B cell (primary cell): ENCODE measurements at regions not wholly inside any gene's neighbourhood (a gene's known extent, or its start where the extent isn't known, plus 50 kb on each side); places are given as distances from the start of the nearest gene placed in this dataset.

ENCODE experiments used
- ATAC-seq: fragments of 200-7000 bp; cut with Tn5 transposase; one replicate; pipeline ENCODE4 v1.10.0; 2021; ENCODE audit warnings: low read depth, mild to moderate bottlenecking, moderate number of reproducible peaks, moderate library complexity
- CTCF ChIA-PET: fragments of 350-600 bp; sonication (Branson Sonifier 250); formaldehyde crosslinking; loops from one replicate; lab custom pipeline; 2021; ENCODE audit warnings: antibody characterized with exemption, inconsistent platforms; lab: Charles Lee
- POLR2A ChIA-PET: fragments of 350-600 bp; sonication (Branson Sonifier 250); formaldehyde crosslinking; loops from one replicate; lab custom pipeline; 2021; ENCODE audit warnings: antibody characterized with exemption; lab: Charles Lee
- DNase-seq: peaks from one replicate; pipeline ENCODE4 v3.0.0; 2013
- H2AFZ ChIP-seq: 2 replicates; pipeline ENCODE4 v1.6.1; 2012; ENCODE audit warnings: mild to moderate bottlenecking, low read depth, low read length; ENCODE audit not compliant: insufficient read depth, poor library complexity, severe bottlenecking
- H3K27ac ChIP-seq, 2 donors: 1 replicate in 1 of 2; 2 replicates in 1 of 2; pipeline ENCODE4 v1.5.1; 2012 to 2013; ENCODE audit warnings: low read length in 2 of 2, mild to moderate bottlenecking in 2 of 2, moderate library complexity in 1 of 2
- H3K27me3 ChIP-seq, 4 experiments: fragments of 200-600 bp in 1 of 4; sonication (generic) in 1 of 4; replicated peaks in 1 of 4; 1 replicate in 2 of 4; 2 replicates in 2 of 4; pipeline versions ENCODE4 v1.6.1 to v1.7.0; 2013 to 2016; ENCODE audit warnings: low read length in 3 of 4, mild to moderate bottlenecking in 2 of 4, mixed read lengths in 1 of 4, moderate library complexity in 1 of 4; ENCODE audit not compliant: insufficient read depth in 4 of 4, control insufficient read depth in 3 of 4; ENCODE audit errors: control extremely low read depth in 1 of 4
- H3K36me3 ChIP-seq, 2 experiments: replicated peaks in 1 of 2; 1 replicate in 1 of 2; 2 replicates in 1 of 2; pipeline versions ENCODE4 v1.6.1 to v1.7.1; 2013; ENCODE audit warnings: low read length in 1 of 2; ENCODE audit not compliant: insufficient read depth in 2 of 2, control insufficient read depth in 1 of 2; ENCODE audit errors: control extremely low read depth in 1 of 2, extremely low read depth in 1 of 2
- H3K4me1 ChIP-seq, 2 donors: fragments of 200-600 bp in 1 of 2; sonication (generic) in 1 of 2; 1 replicate in 1 of 2; 2 replicates in 1 of 2; pipeline versions ENCODE4 v1.5.1 to v1.6.1; 2013 to 2017; ENCODE audit warnings: low read length in 2 of 2; ENCODE audit not compliant: control insufficient read depth in 2 of 2, insufficient read depth in 2 of 2
- H3K4me2 ChIP-seq: replicated peaks from 2 replicates; pipeline ENCODE3; 2012; ENCODE audit warnings: mild to moderate bottlenecking, low read depth, low read length; ENCODE audit not compliant: poor library complexity, severe bottlenecking
- H3K4me3 ChIP-seq, 5 experiments: fragments of 200-600 bp in 1 of 5; sonication (generic) in 1 of 5; 1 replicate in 3 of 5; 2 replicates in 2 of 5; pipeline versions ENCODE4 v1.5.1 to v1.7.0; 2011 to 2016; ENCODE audit warnings: low read length in 4 of 5, mild to moderate bottlenecking in 4 of 5, low read depth in 2 of 5, control low read depth in 1 of 5, moderate library complexity in 1 of 5; ENCODE audit not compliant: insufficient read depth in 1 of 5; ENCODE audit errors: control extremely low read depth in 1 of 5, extremely low read depth in 1 of 5
- H3K79me2 ChIP-seq: fragments of 200-600 bp; sonication (generic); one replicate; pipeline ENCODE4 v1.6.0; 2016; ENCODE audit warnings: low read length; ENCODE audit not compliant: control insufficient read depth, insufficient read depth
- H3K9ac ChIP-seq: fragments of 200-600 bp; sonication (generic); 2 replicates; pipeline ENCODE4 v1.6.1; 2017; ENCODE audit warnings: mild to moderate bottlenecking, low read length, moderate library complexity
- H3K9me3 ChIP-seq, 3 donors: one replicate each; pipeline versions ENCODE4 v1.6.1 to v1.7.1; 2013; ENCODE audit warnings: low read length in 2 of 3; ENCODE audit not compliant: control insufficient read depth in 2 of 3, insufficient read depth in 1 of 3; ENCODE audit errors: control extremely low read depth in 1 of 3
- H4K20me1 ChIP-seq: 2 replicates; pipeline ENCODE4 v1.6.0; 2012; ENCODE audit warnings: mild to moderate bottlenecking, low read length; ENCODE audit not compliant: insufficient read depth, control insufficient read depth, poor library complexity, severe bottlenecking
- H3K27ac Mint-ChIP-seq: one replicate; pipeline ENCODE4 v1.8.0; 2021; ENCODE audit warnings: mixed read lengths
- H3K27me3 Mint-ChIP-seq: one replicate; pipeline ENCODE4 v1.8.0; 2021; ENCODE audit warnings: mixed read lengths
- H3K4me1 Mint-ChIP-seq: one replicate; pipeline ENCODE4 v1.8.0; 2021; ENCODE audit warnings: mixed read lengths
- H3K4me3 Mint-ChIP-seq: one replicate; pipeline ENCODE4 v1.8.0; 2021; ENCODE audit warnings: mixed read lengths
- H3K9me3 Mint-ChIP-seq: one replicate; pipeline ENCODE4 v1.8.0; 2022; ENCODE audit warnings: mixed read lengths; ENCODE audit not compliant: insufficient read depth
- CTCF ChIP-seq: fragments of 200-600 bp; IDR thresholded peaks from one replicate; pipeline ENCODE4 v1.8.0; 2022; ENCODE audit warnings: antibody characterized with exemption, mild to moderate bottlenecking
- EZH2 ChIP-seq: IDR thresholded peaks from 2 replicates; pipeline ENCODE4 v1.6.1; 2012; ENCODE audit warnings: borderline replicate concordance, low read depth, mild to moderate bottlenecking, moderate library complexity, low read length; ENCODE audit not compliant: insufficient read depth, poor library complexity, severe bottlenecking
- WGBS: methylation state at CpG from one replicate; pipeline ENCODE4 v1.1.5; 2013; ENCODE audit warnings: missing lambda C conversion rate; ENCODE audit not compliant: insufficient coverage; 5-methylcytosine and 5-hydroxymethylcytosine counted together
- intact Hi-C: fragments of 100-400 bp; cut with micrococcal nuclease; formaldehyde crosslinking; loops from one replicate; pipeline ENCODE4 v1.10.0; 2022

GRCh38 chr14:65938738-65939137 lies 526.2 kb downstream of the FUT8 start:
- WGBS = no CpG with 5 or more reads among the region's 2 CpGs
- no peaks in the 10 kb centered on the region for H3K4me1 ChIP-seq
- no peaks in the 10 kb centered on the region for H3K36me3 ChIP-seq
- Mint-ChIP-seq H3K27me3 (peaks cover 32% of the 10 kb centered on the region), H3K4me3 (no peak overlapping the region), H3K9me3 (no peaks in the 10 kb centered on the region), H3K4me1 (no peaks in the 10 kb centered on the region), H3K27ac (no peak overlapping the region)
- POLR2A ChIA-PET = no interaction called here
- intact Hi-C loops = no loop called here
- no peak for TF ChIP-seq CTCF
- TF ChIP-seq EZH2 = no peak
- H3K9ac ChIP-seq = no peak overlapping the region
- no peak overlapping the region for H2AFZ ChIP-seq
- no peaks in the 10 kb centered on the region for H3K9me3 ChIP-seq
- H3K4me2 ChIP-seq = no peak overlapping the region
- ATAC-seq = no peak
- CTCF ChIA-PET = no interaction called here
- peaks cover 0 to 7% (median 0%) of the 10 kb centered on the region in 4 experiments for H3K27me3 ChIP-seq
- no peaks in the 10 kb centered on the region for H4K20me1 ChIP-seq
- H3K27ac ChIP-seq = no peak overlapping the region
- H3K79me2 ChIP-seq = no peaks in the 10 kb centered on the region
- H3K4me3 ChIP-seq = no peak overlapping the region
- DNase-seq = no peak

- Histone ChIP-seq H3K4me3 (no peak overlapping the region), H3K79me2 (no peaks in the 10 kb centered on the region), H3K9me3 (no peaks in the 10 kb centered on the region), H3K4me2 (no peak overlapping the region), H4K20me1 (no peaks in the 10 kb centered on the region), H2AFZ (no peak overlapping the region), H3K4me1 (no peaks in the 10 kb centered on the region), H3K36me3 (no peaks in the 10 kb centered on the region), H3K27me3 (peaks cover 0 to 7% (median 0%) of the 10 kb centered on the region in 4 experiments), H3K27ac (no peak overlapping the region), H3K9ac (no peak overlapping the region)
- Mint-ChIP-seq H3K4me1 (no peaks in the 10 kb centered on the region), H3K27me3 (peaks cover 36% of the 10 kb centered on the region), H3K9me3 (no peaks in the 10 kb centered on the region), H3K27ac (no peak overlapping the region), H3K4me3 (no peak overlapping the region)
- TF ChIP-seq EZH2 (no peak), CTCF (no peak)
- WGBS = no CpG with 5 or more reads among the region's 1 CpG
- ATAC-seq (no peak), DNase-seq (no peak)
- POLR2A ChIA-PET = no interaction called here
- CTCF ChIA-PET = interaction anchor here (1.2 kb wide), 1 partner anchor 10 kb away, joined by 4 read pairs; no protein-coding TSS in a partner anchor
- intact Hi-C loops = no loop called here
Observed at GRCh38 chr14:65939184-65939583, 526.7 kb downstream of the FUT8 start.
